SK-N-SH (cell line): ENCODE measurements at regions not wholly inside any gene's neighbourhood (a gene's known extent, or its start where the extent isn't known, plus 50 kb on each side); places are given as distances from the start of the nearest gene placed in this dataset.

Source experiments
- GABPA ChIP-seq: IDR thresholded peaks from 2 replicates; pipeline ENCODE4 v1.4.0; 2012; ENCODE audit warnings: low read depth, mild to moderate bottlenecking
- POLR2AphosphoS5 ChIP-seq: IDR thresholded peaks from 2 replicates; pipeline ENCODE4 v1.6.1; 2012; ENCODE audit warnings: low read depth, low read length
- RAD21 ChIP-seq: IDR thresholded peaks from 2 replicates; pipeline ENCODE4 v1.6.1; 2012; ENCODE audit warnings: mild to moderate bottlenecking, low read length
- SMC3 ChIP-seq: IDR thresholded peaks from 2 replicates; pipeline ENCODE4 v1.6.1; 2012; ENCODE audit warnings: low read depth, low read length, improper control_type of control experiment
- TAF1 ChIP-seq: IDR thresholded peaks from 2 replicates; pipeline ENCODE4 v1.6.1; 2012; ENCODE audit warnings: low read depth, mild to moderate bottlenecking, low read length, moderate library complexity, borderline replicate concordance
- TF ChIP-seq, protein P1 (sequence below): fragments of 200-600 bp; sonication (generic); IDR thresholded peaks from 2 replicates; pipeline ENCODE4 v1.6.1; 2017; ENCODE audit warnings: antibody characterized with exemption, mild to moderate bottlenecking, moderate library complexity
- TF ChIP-seq, protein P2 (sequence below): IDR thresholded peaks from 2 replicates; pipeline ENCODE4 v1.6.1; 2012; ENCODE audit warnings: mild to moderate bottlenecking, low read depth, low read length, moderate library complexity

DNA sequence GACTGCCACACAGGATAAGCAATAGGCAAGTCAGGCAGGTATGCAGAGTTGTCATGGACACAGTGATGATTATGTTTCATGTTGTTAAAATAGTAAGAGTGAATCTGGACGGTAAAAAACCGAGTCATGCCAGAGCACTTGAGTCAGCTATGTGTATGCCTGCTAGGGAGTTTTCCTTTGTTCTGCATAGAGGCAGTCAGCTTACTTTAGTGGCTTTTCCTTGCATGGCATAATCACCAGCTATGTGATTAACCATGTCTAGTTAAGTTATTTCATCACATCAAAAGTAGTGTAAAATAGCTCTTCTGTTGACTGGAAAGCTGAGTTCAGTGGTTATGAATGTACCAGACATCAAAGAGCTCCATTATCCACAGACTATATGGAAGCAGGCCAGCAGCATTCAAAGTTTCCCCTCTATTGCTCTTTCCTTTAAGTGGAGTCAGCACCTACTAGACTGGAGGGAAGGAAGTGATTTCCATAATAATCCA lies 989.8 kb downstream of the TLE1 start:
- TF ChIP-seq RAD21 (no peak), TAF1 (no peak), GABPA (no peak), SMC3 (no peak), POLR2AphosphoS5 (no peak)
- TF ChIP-seq, protein P1, sequence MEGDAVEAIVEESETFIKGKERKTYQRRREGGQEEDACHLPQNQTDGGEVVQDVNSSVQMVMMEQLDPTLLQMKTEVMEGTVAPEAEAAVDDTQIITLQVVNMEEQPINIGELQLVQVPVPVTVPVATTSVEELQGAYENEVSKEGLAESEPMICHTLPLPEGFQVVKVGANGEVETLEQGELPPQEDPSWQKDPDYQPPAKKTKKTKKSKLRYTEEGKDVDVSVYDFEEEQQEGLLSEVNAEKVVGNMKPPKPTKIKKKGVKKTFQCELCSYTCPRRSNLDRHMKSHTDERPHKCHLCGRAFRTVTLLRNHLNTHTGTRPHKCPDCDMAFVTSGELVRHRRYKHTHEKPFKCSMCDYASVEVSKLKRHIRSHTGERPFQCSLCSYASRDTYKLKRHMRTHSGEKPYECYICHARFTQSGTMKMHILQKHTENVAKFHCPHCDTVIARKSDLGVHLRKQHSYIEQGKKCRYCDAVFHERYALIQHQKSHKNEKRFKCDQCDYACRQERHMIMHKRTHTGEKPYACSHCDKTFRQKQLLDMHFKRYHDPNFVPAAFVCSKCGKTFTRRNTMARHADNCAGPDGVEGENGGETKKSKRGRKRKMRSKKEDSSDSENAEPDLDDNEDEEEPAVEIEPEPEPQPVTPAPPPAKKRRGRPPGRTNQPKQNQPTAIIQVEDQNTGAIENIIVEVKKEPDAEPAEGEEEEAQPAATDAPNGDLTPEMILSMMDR: no peak
- TF ChIP-seq, protein P2, sequence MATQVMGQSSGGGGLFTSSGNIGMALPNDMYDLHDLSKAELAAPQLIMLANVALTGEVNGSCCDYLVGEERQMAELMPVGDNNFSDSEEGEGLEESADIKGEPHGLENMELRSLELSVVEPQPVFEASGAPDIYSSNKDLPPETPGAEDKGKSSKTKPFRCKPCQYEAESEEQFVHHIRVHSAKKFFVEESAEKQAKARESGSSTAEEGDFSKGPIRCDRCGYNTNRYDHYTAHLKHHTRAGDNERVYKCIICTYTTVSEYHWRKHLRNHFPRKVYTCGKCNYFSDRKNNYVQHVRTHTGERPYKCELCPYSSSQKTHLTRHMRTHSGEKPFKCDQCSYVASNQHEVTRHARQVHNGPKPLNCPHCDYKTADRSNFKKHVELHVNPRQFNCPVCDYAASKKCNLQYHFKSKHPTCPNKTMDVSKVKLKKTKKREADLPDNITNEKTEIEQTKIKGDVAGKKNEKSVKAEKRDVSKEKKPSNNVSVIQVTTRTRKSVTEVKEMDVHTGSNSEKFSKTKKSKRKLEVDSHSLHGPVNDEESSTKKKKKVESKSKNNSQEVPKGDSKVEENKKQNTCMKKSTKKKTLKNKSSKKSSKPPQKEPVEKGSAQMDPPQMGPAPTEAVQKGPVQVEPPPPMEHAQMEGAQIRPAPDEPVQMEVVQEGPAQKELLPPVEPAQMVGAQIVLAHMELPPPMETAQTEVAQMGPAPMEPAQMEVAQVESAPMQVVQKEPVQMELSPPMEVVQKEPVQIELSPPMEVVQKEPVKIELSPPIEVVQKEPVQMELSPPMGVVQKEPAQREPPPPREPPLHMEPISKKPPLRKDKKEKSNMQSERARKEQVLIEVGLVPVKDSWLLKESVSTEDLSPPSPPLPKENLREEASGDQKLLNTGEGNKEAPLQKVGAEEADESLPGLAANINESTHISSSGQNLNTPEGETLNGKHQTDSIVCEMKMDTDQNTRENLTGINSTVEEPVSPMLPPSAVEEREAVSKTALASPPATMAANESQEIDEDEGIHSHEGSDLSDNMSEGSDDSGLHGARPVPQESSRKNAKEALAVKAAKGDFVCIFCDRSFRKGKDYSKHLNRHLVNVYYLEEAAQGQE: no peak
